Kidney (tissue), 13 donors: ENCODE measurements at regions not wholly inside any gene's neighbourhood (a gene's known extent, or its start where the extent isn't known, plus 50 kb on each side); places are given as distances from the start of the nearest gene placed in this dataset.
"Not testable (repeated sequence)": the region's sequence is repeated elsewhere in the genome, so short reads cannot be mapped to it uniquely, and the experiment has no call there.

Source experiments
- DNase-seq, 5 donors: peaks; one replicate each; pipeline ENCODE4 v3.0.0-alpha.2; 2013 to 2020
- FAIRE-seq: peaks from 2 replicates; lab custom pipeline; 2012; peaks lifted over from hg19 to GRCh38; lab: Jason Lieb, UNC
- H3K27ac ChIP-seq, 2 donors: one replicate each; pipeline ENCODE4 v1.7.0; 2013; ENCODE audit warnings: low read depth in 2 of 2, low read length in 2 of 2, inconsistent platforms in 1 of 2
- H3K27me3 ChIP-seq: one replicate; pipeline ENCODE4 v1.7.1; 2013; ENCODE audit warnings: low read length, inconsistent platforms; ENCODE audit not compliant: control insufficient read depth, insufficient read depth
- H3K36me3 ChIP-seq, 3 donors: one replicate each; pipeline versions ENCODE4 v1.7.0 to v1.7.1; 2013; ENCODE audit warnings: low read length in 3 of 3, control low read depth in 1 of 3, inconsistent platforms in 1 of 3; ENCODE audit not compliant: insufficient read depth in 3 of 3, control insufficient read depth in 2 of 3
- H3K4me1 ChIP-seq, 3 donors: one replicate each; pipeline versions ENCODE4 v1.7.0 to v1.7.1; 2013; ENCODE audit warnings: low read length in 3 of 3, inconsistent platforms in 1 of 3, low read depth in 1 of 3; ENCODE audit not compliant: control insufficient read depth in 2 of 3, insufficient read depth in 2 of 3
- H3K4me3 ChIP-seq, 3 donors: one replicate each; pipeline versions ENCODE4 v1.7.0 to v1.8.1; 2013; ENCODE audit warnings: low read length in 3 of 3, control low read depth in 1 of 3, inconsistent platforms in 1 of 3
- H3K9ac ChIP-seq, 3 donors: one replicate each; pipeline versions ENCODE4 v1.7.0 to v1.7.1; 2013; ENCODE audit warnings: low read length in 3 of 3, control low read depth in 1 of 3, inconsistent platforms in 1 of 3
- H3K9me3 ChIP-seq, 3 donors: one replicate each; pipeline versions ENCODE4 v1.7.0 to v1.7.1; 2013; ENCODE audit warnings: low read length in 3 of 3, control low read depth in 1 of 3, inconsistent platforms in 1 of 3; ENCODE audit not compliant: control insufficient read depth in 2 of 3, insufficient read depth in 1 of 3
- CTCF ChIP-seq: IDR thresholded peaks from 3 replicates; pipeline ENCODE4 v1.5.1; 2012; ENCODE audit warnings: mild to moderate bottlenecking, moderate library complexity, borderline replicate concordance; ENCODE audit not compliant: insufficient read depth; ENCODE audit errors: extremely low read depth
- intact Hi-C: fragments of 100-400 bp; cut with DNase I; formaldehyde crosslinking; loops from one replicate; pipeline ENCODE4 v1.11.1; 2022
- donor health status: control.
- donor health status: control.
- donor health status: control.
- donor health status: control.
- donor health status: control.
- donor health status: DM: yes; HTN: yes; CAD: no.
- donor health status: Normal renal cell carcinoma (clear cell type).

- Histone ChIP-seq H3K9me3 (no peaks in the 10 kb centered on the region), H3K27ac (no peak overlapping the region), H3K9ac (no peak overlapping the region), H3K36me3 (no peaks in the 10 kb centered on the region), H3K4me3 (no peak overlapping the region), H3K27me3 (no peaks in the 10 kb centered on the region), H3K4me1 (no peaks in the 10 kb centered on the region)
- intact Hi-C loops, result no loop called here
- DNase-seq, result no peak
- no peak for TF ChIP-seq CTCF
- no peak for FAIRE-seq
These were observed 1077.6 kb downstream of the GALC start for GRCh38 chr14:86915406-86915805.

GRCh38 chr14:86912709-86913108 lies 1080.3 kb downstream of the GALC start:
- Histone ChIP-seq H3K4me3 (no peak overlapping the region), H3K9me3 (no peaks in the 10 kb centered on the region), H3K36me3 (no peaks in the 10 kb centered on the region), H3K27ac (no peak overlapping the region), H3K27me3 (no peaks in the 10 kb centered on the region), H3K9ac (no peak overlapping the region), H3K4me1 (no peaks in the 10 kb centered on the region)
- FAIRE-seq, result no peak
- intact Hi-C loops, result no loop called here
- DNase-seq, result no peak
- no peak for TF ChIP-seq CTCF

- TF ChIP-seq CTCF, result no peak
- intact Hi-C loops, result no loop called here
- DNase-seq, result no peak
- Histone ChIP-seq H3K9me3 (no peaks in the 10 kb centered on the region), H3K4me3 (no peak overlapping the region), H3K27me3 (no peaks in the 10 kb centered on the region), H3K27ac (no peak overlapping the region), H3K36me3 (no peaks in the 10 kb centered on the region), H3K9ac (no peak overlapping the region), H3K4me1 (no peaks in the 10 kb centered on the region)
- FAIRE-seq, result no peak
These were observed 1081.5 kb downstream of the GALC start for GRCh38 chr14:86911486-86911885.

- intact Hi-C loops, H3K36me3 ChIP-seq, H3K9ac ChIP-seq, H3K9me3 ChIP-seq, H3K27ac ChIP-seq, FAIRE-seq, H3K27me3 ChIP-seq, H3K4me3 ChIP-seq, H3K4me1 ChIP-seq: not testable (repeated sequence)
- peak in 1 of 5 donors; percentile 66 for DNase-seq
These were observed 1087.5 kb downstream of the GALC start for GRCh38 chr14:86905386-86905926.
